Activated T-cell treated with anti-CD3 and anti-CD28 coated beads, Interleukin-2, amount 50 U/mL, for 4 hours (primary cell): ENCODE measurements at regions not wholly inside any gene's neighbourhood (a gene's known extent, or its start where the extent isn't known, plus 50 kb on each side); places are given as distances from the start of the nearest gene placed in this dataset.

Experiments
- ATAC-seq, 2 donors: fragments of 200-7000 bp; cut with Tn5 transposase; one replicate each; pipeline ENCODE4 v1.10.0; 2021
- DNase-seq: peaks from one replicate; pipeline ENCODE4 v3.0.0-alpha.2; 2020
- H3K27me3 Mint-ChIP-seq: one replicate; pipeline ENCODE4 v1.8.0; 2021; ENCODE audit warnings: low read depth, mixed read lengths
- H3K36me3 Mint-ChIP-seq: one replicate; pipeline ENCODE4 v1.8.0; 2022; ENCODE audit warnings: mixed read lengths; ENCODE audit not compliant: insufficient read depth
- H3K4me1 Mint-ChIP-seq: one replicate; pipeline ENCODE4 v1.8.0; 2021; ENCODE audit warnings: low read depth, mixed read lengths
- H3K4me3 Mint-ChIP-seq: one replicate; pipeline ENCODE4 v1.8.0; 2021; ENCODE audit warnings: mild to moderate bottlenecking, moderate library complexity, mixed read lengths
- H3K9me3 Mint-ChIP-seq: one replicate; pipeline ENCODE4 v1.8.0; 2021; ENCODE audit warnings: mixed read lengths

GRCh38 chr6:54440549-54440948, 132.3 kb downstream of the TINAG start:
- ATAC-seq = no peak
- Mint-ChIP-seq H3K9me3 (peaks cover 18% of the 10 kb centered on the region), H3K27me3 (no peaks in the 10 kb centered on the region), H3K4me1 (no peaks in the 10 kb centered on the region), H3K4me3 (no peak overlapping the region), H3K36me3 (no peaks in the 10 kb centered on the region)
- no peak for DNase-seq

- no peaks in the 10 kb centered on the region for H3K27me3 Mint-ChIP-seq
- ATAC-seq = no peak
Measured at GRCh38 chr6:54441020-54441419, 132.8 kb downstream of the TINAG start.

GRCh38 chr6:54441687-54442248, 133.5 kb downstream of the TINAG start:
- Mint-ChIP-seq H3K27me3 (no peaks in the 10 kb centered on the region), H3K4me1 (no peaks in the 10 kb centered on the region), H3K36me3 (no peaks in the 10 kb centered on the region), H3K4me3 (no peak overlapping the region), H3K9me3 (peaks cover 21% of the 10 kb centered on the region)
- no peak for DNase-seq
- ATAC-seq = no peak

More at GRCh38 chr6:54441020-54441419, 132.8 kb downstream of the TINAG start:
- no peaks in the 10 kb centered on the region for H3K36me3 Mint-ChIP-seq
- no peak for DNase-seq
- H3K4me1 Mint-ChIP-seq = no peaks in the 10 kb centered on the region
- peaks cover 18% of the 10 kb centered on the region for H3K9me3 Mint-ChIP-seq
- H3K4me3 Mint-ChIP-seq = no peak overlapping the region

GRCh38 chr6:54445207-54445606, 137.0 kb downstream of the TINAG start:
- DNase-seq (no peak), ATAC-seq (no peak)
- Mint-ChIP-seq H3K27me3 (no peaks in the 10 kb centered on the region), H3K36me3 (no peaks in the 10 kb centered on the region), H3K9me3 (peaks cover 15% of the 10 kb centered on the region), H3K4me1 (no peaks in the 10 kb centered on the region), H3K4me3 (no peak overlapping the region)

- Mint-ChIP-seq H3K27me3 (no peaks in the 10 kb centered on the region), H3K36me3 (no peaks in the 10 kb centered on the region), H3K4me1 (no peaks in the 10 kb centered on the region), H3K9me3 (peaks cover 15% of the 10 kb centered on the region), H3K4me3 (no peak overlapping the region)
- DNase-seq (no peak), ATAC-seq (no peak)
Measured at GRCh38 chr6:54448617-54449016, 140.4 kb downstream of the TINAG start.

- Mint-ChIP-seq H3K4me3 (no peak overlapping the region), H3K4me1 (no peaks in the 10 kb centered on the region), H3K36me3 (no peaks in the 10 kb centered on the region), H3K27me3 (no peaks in the 10 kb centered on the region), H3K9me3 (peaks cover 19% of the 10 kb centered on the region)
- DNase-seq = no peak
- no peak for ATAC-seq
Measured at GRCh38 chr6:54451516-54451915, 143.3 kb downstream of the TINAG start.

- Mint-ChIP-seq H3K4me1 (no peaks in the 10 kb centered on the region), H3K27me3 (no peaks in the 10 kb centered on the region), H3K36me3 (no peaks in the 10 kb centered on the region), H3K9me3 (peaks cover 12% of the 10 kb centered on the region), H3K4me3 (no peak overlapping the region)
- no peak for ATAC-seq
- no peak for DNase-seq
Measured at GRCh38 chr6:54463354-54464024, 155.2 kb downstream of the TINAG start.

- DNase-seq (no peak), ATAC-seq (no peak)
- no peak overlapping the region for H3K4me3 Mint-ChIP-seq
- no peaks in the 10 kb centered on the region for H3K4me1 Mint-ChIP-seq
- H3K36me3 Mint-ChIP-seq = no peaks in the 10 kb centered on the region
- peaks cover 16% of the 10 kb centered on the region for H3K9me3 Mint-ChIP-seq
- H3K27me3 Mint-ChIP-seq = no peaks in the 10 kb centered on the region
Measured at GRCh38 chr6:54465649-54466300, 157.5 kb downstream of the TINAG start.

- DNase-seq (no peak), ATAC-seq (no peak)
- Mint-ChIP-seq H3K4me1 (no peaks in the 10 kb centered on the region), H3K27me3 (no peaks in the 10 kb centered on the region), H3K4me3 (no peak overlapping the region), H3K9me3 (peaks cover 16% of the 10 kb centered on the region), H3K36me3 (no peaks in the 10 kb centered on the region)
Measured at GRCh38 chr6:54467384-54467783, 159.1 kb downstream of the TINAG start.

- H3K4me1 Mint-ChIP-seq = no peaks in the 10 kb centered on the region
- H3K4me3 Mint-ChIP-seq = no peak overlapping the region
- no peaks in the 10 kb centered on the region for H3K27me3 Mint-ChIP-seq
- peaks cover 6% of the 10 kb centered on the region for H3K9me3 Mint-ChIP-seq
- DNase-seq (no peak), ATAC-seq (no peak)
- H3K36me3 Mint-ChIP-seq = no peaks in the 10 kb centered on the region
Measured at GRCh38 chr6:54473328-54473727, 165.1 kb downstream of the TINAG start.

- Mint-ChIP-seq H3K36me3 (no peaks in the 10 kb centered on the region), H3K4me3 (no peak overlapping the region)
- ATAC-seq = no peak
Measured at GRCh38 chr6:54474898-54475297, 166.7 kb downstream of the TINAG start.

GRCh38 chr6:54481091-54481490, 172.8 kb downstream of the TINAG start:
- Mint-ChIP-seq H3K27me3 (no peaks in the 10 kb centered on the region), H3K36me3 (no peaks in the 10 kb centered on the region), H3K4me3 (no peak overlapping the region), H3K9me3 (peaks cover 11% of the 10 kb centered on the region), H3K4me1 (no peaks in the 10 kb centered on the region)
- no peak for ATAC-seq
- no peak for DNase-seq

More at GRCh38 chr6:54474898-54475297, 166.7 kb downstream of the TINAG start:
- Mint-ChIP-seq H3K27me3 (no peaks in the 10 kb centered on the region), H3K9me3 (peaks cover 7% of the 10 kb centered on the region), H3K4me1 (no peaks in the 10 kb centered on the region)
- no peak for DNase-seq

- ATAC-seq = no peak
- H3K4me1 Mint-ChIP-seq = no peaks in the 10 kb centered on the region
Measured at GRCh38 chr6:54491431-54491830, 183.2 kb downstream of the TINAG start.

GRCh38 chr6:54493138-54493537, 184.9 kb downstream of the TINAG start:
- H3K36me3 Mint-ChIP-seq = no peaks in the 10 kb centered on the region
- no peak for ATAC-seq
- no peak for DNase-seq
- no peak overlapping the region for H3K4me3 Mint-ChIP-seq
- no peaks in the 10 kb centered on the region for H3K27me3 Mint-ChIP-seq
- no peaks in the 10 kb centered on the region for H3K4me1 Mint-ChIP-seq
- H3K9me3 Mint-ChIP-seq = peaks cover 36% of the 10 kb centered on the region

More at GRCh38 chr6:54491431-54491830, 183.2 kb downstream of the TINAG start:
- Mint-ChIP-seq H3K27me3 (no peaks in the 10 kb centered on the region), H3K4me3 (no peak overlapping the region), H3K9me3 (peaks cover 38% of the 10 kb centered on the region), H3K36me3 (no peaks in the 10 kb centered on the region)
- no peak for DNase-seq

- Mint-ChIP-seq H3K27me3 (no peaks in the 10 kb centered on the region), H3K36me3 (no peaks in the 10 kb centered on the region), H3K4me3 (no peak overlapping the region), H3K9me3 (peaks cover 11% of the 10 kb centered on the region), H3K4me1 (no peaks in the 10 kb centered on the region)
- ATAC-seq = no peak
- no peak for DNase-seq
Measured at GRCh38 chr6:54503144-54503543, 194.9 kb downstream of the TINAG start.
